HG02884 (cell line): ENCODE measurements at regions not wholly inside any gene's neighbourhood (a gene's known extent, or its start where the extent isn't known, plus 50 kb on each side); places are given as distances from the start of the nearest gene placed in this dataset.
"Not testable (repeated sequence)": the region's sequence is repeated elsewhere in the genome, so short reads cannot be mapped to it uniquely, and the experiment has no call there.

Experiments used
- ATAC-seq: cut with Tn5 transposase; IDR thresholded peaks from one replicate; pipeline ENCODE4 v1.9.1; 2021; ENCODE audit warnings: mild to moderate bottlenecking, moderate library complexity; ENCODE audit not compliant: unreplicated experiment

DNA sequence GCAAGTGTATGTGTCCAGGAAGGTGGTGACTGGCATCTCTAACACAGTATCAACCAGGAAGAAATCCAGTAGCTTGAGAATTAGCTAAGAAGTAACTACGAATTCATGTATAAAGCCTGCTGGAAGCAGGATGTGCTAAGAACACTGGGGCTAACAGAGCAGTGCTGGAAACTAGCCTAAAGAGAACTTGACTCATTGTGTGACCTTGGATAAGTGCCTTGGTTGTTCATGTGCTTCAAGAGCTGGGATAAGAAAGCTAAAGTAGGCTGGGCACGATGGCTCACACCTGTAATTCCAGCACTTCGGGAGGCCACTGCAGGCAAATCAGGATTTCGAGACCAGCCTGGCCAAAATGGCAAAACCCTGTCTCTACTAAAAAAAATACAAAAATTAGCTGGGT is 186.9 kb downstream of the RRAGC start:
- ATAC-seq = no peak

DNA sequence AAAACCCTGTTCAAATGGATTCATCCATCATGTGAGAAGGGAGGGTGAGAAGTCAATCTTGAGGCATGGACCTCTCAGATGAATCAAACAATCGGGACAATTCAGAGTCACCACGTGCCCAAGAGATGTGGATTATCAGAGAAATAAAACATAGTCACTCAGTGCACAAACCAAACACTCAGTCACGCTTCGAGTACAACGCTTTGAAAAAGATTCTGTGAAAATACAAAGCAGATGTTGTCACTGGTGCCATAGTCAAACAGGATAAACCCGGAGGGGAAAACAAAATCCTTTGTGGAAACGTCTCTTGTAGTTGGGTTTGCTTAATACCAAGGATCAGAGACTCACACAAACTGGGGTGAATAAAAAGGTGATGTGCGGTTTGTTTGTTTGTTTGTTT is 188.4 kb downstream of the RRAGC start:
- ATAC-seq = no peak

DNA sequence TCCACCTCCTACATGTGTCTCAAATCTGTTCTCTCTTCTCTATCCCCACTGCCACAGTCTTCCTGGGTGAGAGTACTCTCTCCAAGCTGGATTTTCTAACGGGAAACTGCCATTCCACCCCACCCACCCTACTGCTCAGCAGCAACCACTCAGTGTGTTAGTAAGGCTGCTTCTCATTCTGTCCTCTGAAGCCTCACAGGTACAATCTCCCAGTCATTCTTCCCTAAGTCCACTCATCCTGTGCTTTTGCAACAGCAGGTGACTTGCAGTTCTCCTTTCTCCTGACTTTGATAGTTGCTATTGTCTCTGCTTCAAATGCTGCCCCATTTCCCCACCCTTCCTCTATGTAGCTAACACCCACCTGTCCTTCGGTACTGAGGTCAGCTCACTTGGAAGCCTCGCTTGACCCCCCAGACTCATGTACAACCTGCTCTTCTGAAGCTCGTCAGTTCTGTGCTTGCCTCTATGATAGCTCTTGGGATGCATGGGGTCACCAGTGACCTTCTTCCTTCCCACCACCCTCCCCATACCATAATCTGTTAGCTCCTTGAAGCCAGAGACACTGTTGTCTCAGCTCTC is 188.9 kb downstream of the RRAGC start:
- no peak for ATAC-seq

DNA sequence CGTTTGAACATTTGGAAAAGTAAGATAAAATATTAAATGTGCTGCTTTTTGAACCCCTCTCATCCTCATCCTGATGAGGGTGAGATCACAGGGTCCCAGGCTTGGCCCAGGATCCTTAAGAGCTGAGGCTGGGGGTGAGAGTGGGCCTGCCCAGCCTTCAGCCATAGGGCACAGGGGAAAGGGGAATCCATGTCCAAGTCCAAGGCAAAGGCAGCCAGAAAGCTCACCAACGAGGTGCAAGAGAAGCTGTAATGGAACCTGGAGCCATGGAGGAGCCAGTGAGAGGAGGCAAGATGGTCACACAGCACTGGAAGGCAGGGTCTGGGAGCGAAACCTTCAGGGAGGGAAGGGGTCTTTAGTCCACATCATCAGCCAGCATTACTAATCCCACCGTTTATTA is 191.9 kb downstream of the RRAGC start:
- ATAC-seq = no peak

DNA sequence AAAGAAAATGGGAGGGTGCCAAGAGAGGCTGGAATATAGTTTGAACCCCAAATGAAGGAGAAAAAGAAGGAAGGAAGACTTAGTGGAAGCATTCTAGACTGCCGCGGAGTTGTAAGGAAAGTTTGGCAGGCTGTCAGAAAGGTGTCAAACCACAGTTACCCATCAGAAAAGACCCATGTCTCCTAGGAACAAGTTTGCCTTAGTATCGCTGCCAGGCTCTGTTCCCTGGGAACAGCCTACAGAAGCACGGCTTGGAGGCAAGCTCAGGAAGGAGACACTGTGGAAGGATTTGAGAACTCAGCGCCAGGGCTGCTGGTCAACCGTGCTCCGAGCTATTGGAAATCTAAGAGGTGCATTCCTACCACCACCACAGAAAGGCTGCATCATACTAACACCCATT is 197.4 kb downstream of the RRAGC start:
- no peak for ATAC-seq

DNA sequence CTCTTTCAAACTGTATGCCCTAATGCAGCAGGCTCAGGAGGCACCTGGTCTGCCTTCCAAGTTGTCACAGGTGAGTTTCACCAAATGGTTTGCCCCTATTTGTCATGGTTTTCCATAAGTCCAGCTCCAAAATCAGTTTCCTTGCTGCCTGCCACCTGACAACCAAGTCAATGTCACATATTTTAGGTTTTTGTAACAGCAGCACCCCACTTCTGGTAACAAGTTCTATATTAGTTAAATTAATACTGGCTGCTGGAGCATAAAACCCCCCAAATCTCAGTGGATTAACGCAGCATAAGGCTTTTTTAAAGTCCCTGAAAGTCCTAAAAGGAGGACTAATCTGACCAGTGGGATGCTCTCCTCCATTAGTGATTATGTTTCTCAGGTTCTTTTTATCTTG is 200.7 kb downstream of the RRAGC start:
- ATAC-seq = no peak

DNA sequence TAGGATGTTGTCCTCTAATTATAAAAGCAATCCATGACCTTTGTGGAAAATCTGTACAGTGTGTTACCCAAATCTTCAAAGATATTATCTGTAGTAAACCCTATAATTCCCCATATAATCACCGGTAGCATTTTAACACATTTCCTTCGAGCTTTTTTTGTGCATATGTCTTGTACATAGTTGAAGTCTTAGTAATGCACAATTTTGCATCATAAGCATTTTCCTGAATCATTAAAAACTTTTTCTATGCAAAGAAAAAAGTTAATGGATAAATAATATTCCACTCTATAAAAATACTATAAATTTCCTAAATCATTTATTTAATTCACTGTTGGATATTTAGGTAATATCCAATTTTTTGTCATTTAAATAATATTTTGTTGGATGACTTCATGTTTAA is 201.7 kb downstream of the RRAGC start:
- no peak for ATAC-seq

DNA sequence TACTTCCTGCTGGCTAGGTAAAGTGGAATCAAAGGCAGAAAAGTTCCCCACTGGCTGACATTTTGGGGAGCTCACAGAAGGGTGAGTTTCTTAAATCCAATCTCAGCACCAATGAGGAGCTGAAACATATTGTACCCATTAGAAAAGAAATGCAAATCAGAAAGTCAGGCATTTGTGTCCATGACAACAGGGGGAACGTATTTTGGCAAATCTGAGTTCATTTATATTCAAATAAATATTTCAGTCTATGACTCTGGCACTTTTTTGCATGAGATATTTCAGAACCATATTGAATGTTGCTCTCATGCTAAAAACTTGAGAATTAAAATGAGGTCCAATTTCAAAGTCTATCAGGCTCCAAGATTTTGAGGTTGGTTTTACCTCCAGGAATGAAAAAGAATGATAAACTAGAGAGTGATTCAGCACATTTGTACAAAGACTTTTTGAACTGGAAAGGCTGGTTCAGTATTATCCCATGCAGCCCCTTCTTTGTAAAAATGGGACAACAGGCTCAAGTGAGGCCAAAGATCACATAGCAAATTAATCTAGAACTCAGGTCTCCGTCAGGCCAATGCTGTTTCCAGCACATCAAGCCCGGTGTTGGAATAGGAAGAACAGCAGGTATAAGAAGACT is 202.2 kb downstream of the RRAGC start:
- ATAC-seq = no peak

DNA sequence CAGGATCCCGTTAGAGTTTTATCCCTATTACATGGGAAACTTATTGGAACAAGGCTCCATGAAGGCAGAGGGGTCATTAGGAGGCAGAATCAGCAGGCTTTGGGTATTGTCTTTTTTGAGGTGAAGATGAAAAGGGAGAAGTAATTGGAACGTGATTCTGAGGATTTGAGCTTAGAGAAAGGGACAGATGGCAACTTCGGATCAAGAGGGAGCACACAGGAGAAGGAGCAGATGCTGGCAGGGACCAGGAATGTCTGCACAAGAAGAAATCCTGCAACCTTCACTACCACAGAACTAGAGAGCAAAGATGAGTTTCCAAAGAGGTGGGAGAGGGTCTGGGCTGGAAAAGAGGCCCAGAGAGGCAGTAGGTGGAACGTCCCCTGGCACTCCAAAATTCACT is 202.8 kb downstream of the RRAGC start:
- no peak for ATAC-seq

DNA sequence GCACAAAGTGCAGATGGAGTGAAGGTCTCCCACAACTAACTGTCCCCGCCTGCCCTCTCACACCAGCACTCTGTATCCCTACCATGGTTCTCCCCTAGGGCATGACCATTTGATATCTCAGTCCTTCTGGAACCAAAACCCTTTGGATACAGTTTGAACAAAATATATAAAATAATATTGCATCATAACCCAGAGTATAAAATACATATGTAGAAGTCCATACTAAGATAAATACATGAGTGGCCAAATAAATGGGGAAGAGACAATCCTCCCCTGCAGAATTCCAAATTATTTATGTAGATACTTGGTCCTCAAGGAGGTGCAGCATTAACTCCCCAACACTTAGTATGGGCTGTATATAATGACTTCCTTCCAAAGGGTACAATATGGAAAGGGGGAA is 207.4 kb downstream of the RRAGC start:
- no peak for ATAC-seq

DNA sequence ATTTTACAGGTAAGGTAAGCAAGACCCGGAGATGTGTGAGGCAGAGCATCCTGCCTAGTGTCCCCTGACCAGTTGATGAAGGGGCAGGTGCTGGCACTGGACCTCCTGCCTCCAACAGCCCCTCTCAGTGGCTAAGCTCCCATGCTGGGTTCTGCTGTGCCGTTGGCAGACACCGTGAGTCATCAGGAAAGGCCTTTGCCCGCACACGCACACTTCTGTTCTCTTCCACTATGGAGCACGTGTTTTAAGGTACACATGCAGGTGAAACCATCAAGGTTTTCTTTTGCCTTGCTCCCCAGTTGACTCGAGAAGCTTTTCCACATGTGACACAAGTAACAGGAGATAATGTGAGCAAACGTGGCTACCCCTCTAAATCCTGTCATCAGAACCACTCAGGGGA is 207.9 kb downstream of the RRAGC start:
- no peak for ATAC-seq

DNA sequence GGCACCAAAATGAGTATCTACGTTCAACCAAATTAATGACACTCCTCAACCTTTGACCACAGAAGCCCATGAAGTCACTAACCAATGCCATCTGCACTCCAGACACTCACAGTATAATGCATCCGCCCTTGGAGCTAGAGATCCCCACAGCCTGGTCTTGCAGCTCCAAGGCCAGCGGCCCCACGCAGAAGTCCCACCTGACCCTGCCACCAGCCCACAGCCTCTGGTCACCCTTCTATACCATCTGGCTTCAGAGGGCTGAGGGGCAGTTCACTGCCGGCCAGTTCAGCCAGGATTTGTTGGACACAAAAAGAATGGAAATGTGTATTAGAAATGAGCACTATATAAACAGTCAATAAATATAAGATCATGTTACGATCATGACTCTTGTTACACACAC is 211.2 kb downstream of the RRAGC start:
- ATAC-seq = no peak

DNA sequence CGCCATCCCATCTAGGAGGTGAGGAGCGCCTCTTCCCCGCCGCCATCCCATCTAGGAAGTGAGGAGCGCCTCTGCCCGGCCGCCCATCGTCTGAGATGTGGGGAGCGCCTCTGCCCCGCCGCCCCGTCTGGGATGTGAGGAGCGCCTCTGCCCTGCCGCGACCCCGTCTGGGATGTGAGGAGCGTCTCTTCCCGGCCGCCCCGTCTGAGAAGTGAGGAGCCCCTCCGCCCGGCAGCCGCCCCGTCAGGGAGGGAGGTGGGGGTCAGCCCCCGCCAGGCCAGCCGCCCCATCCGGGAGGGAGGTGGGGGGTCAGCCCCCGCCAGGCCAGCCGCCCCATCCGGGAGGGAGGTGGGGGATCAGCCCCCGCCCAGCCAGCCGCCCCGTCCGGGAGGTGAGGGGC is 212.2 kb downstream of the RRAGC start:
- ATAC-seq = not testable (repeated sequence)

DNA sequence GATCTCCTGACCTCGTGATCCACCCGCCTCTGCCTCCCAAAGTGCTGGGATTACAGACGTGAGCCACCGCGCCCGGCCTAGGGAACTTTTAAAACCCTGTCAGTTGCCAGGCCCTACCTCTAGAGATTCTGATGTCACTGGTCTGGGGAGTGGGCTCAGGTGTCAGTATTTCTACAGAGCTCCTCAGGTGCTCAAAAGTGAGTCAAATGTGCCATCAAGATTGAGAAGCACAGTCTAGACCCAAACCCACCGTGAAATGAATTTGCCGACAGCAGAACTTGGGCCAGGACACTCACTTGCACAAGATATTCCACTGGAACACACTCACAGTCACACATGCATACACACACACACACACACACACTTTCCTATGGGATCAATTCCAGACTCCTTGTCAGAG is 215.5 kb downstream of the RRAGC start:
- no peak for ATAC-seq

DNA sequence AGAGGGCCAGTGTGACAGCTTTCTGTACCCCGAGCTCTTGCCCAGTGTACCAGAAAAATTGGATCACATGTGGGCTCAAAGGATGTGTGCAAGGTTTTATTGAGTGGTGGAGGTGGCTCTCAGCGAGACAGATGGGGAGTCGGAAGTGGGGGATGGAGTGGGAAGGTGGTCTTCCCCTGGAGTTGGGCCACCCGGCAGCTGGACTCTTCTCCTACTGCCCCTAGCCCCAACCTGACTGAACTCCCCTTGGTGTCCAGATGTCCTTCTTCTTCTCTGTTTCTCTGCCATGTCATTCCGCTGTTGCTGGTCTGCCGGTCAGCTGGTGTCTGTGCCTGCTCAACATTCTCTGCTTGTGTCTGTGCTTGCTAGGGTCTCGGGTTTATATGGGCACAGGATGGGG is 217.9 kb downstream of the RRAGC start:
- no peak for ATAC-seq

DNA sequence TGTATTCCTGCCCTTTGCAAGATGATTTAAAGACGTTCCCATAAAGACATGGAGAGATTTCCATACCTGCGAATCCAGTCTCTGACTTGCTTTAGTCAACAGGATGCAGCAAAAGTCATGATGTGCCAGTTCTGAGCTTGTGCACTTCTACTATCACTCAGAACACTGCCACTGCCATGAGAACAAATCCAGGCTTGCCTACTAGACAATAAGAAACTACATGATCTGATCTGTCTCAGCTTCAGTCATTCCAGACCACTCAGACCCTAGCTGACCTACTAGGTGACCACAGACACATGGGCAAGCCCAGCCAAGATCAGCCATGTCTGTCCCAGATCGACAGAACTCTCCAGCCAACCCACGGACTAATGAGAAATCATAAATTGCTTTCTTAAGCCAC is 219.2 kb downstream of the RRAGC start:
- no peak for ATAC-seq

DNA sequence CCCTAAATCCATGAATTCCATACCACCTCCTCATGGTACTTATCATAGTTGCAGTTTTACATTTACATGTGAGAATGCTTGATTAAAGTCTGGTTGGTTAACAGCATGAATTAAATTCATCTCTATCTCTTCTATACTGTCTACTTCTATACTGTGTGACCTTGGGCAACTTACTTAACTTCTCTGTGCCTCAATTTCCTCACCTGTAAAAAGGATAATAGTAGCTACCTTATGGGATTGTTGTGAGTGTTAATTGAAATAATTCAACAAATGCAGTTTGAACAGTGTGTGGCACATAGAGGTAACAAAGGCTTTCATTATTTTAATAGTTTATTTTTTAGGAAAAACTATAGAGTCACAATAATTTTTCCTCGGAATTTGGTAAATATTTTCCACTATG is 231.3 kb downstream of the RRAGC start:
- no peak for ATAC-seq

DNA sequence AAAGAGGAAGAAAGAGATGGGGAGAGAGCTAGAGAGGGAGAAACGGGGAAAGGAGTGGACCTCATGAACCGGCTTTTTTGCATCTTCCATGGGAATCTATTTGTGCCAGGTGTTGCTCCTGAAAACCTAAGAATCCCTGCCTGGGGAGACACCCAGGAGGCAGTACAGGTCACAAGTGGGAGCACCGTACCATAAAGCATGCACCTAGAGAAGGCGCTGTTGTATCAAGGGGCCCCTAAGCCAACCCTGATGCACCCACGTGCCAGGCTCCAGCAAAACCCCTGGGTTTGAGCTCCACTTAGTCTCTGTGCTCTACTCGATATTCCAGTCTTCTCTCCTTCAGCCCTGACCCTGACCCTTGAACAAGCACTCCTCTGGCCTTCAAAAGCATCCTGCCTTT is 233.6 kb downstream of the RRAGC start:
- no peak for ATAC-seq

DNA sequence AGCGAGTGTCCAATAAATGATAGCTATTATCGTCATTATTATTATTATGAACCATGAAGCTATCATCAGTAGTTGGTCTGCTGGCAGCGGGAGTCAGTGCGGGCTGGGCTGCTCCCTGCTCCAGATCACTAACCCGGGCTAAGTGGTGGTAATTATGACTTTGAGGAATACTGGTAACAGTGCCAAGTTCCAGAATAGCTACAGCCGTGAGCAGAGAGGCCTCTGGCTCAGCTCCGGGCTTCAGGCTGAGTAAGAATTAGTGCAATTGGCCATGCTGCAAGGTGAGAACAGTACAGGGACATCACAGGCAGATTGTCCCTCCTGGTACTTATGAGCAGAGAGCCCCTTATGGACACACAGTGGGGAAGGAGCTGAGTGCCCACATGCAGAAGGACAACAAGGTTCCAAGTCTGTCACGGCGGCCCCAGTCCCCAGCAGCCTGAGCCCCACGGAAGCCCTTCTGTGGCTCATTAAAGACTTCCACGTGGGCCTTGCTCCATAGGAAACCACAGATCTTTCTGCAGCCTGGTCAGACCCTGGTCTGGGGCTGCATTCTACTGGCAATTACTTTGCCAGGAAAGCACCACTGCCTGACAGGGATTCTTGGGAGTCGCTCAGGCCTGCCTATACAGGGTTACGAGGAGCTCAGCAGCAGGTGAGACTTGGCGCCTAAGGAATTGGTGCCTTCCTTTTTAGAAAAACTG is 235.1 kb downstream of the RRAGC start:
- ATAC-seq = no peak

DNA sequence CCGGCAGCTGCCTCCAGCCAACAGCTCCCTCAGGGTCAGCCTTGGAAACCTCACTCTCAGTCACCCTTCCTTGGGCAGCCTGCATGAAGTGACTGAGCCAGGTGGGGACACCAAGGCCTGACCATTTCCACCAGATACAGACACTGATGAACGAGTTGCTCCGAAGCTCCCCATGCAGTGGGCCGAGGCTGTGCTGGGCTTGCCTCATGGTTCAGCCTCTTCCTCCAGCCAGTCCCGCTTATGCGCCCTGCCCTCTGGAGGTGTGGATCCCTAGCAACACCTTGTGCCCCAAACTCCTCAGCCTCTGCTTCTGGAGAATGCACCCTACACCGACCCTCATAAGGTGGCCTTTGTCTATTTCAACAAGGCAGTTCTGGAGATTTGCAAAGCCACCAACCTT is 236.0 kb downstream of the RRAGC start:
- ATAC-seq = no peak

DNA sequence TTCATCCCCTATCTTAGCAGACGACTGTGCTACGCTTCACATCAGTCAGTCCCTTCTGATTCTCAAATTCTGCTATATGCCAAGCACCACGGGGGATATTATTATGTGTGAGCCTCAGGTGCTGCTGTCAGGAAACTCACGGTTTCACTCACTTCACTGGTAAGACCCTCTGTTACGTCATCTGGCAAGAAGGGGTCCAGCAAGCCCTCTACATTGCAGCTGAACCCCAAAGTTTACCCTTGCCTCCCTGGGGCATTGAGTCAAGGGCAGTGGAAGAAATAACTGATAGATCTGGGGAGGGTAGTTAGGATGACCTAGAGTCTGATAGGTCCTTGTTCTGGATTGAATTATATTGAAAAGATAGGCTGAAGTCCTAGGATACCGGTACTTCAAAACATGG is 237.4 kb downstream of the RRAGC start:
- no peak for ATAC-seq

DNA sequence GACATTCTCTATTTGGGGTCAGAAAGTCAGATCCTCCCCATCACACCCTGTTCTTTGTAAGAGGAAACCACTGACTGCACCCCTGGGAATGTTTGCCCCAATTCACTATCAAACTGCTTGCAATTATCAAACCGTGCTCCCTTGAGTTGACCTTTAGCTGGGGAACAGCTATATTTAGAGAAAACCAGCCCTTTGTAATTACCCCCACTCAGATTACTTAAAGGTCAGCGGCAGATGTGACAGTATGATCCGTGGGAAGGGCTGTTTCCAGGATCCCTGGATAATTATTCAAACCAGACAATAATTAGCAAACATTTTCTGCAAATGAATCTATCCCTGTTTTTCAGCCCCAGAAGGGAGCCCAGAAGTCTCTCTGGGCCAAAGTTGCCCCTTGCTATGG is 242.7 kb downstream of the RRAGC start:
- ATAC-seq = no peak

DNA sequence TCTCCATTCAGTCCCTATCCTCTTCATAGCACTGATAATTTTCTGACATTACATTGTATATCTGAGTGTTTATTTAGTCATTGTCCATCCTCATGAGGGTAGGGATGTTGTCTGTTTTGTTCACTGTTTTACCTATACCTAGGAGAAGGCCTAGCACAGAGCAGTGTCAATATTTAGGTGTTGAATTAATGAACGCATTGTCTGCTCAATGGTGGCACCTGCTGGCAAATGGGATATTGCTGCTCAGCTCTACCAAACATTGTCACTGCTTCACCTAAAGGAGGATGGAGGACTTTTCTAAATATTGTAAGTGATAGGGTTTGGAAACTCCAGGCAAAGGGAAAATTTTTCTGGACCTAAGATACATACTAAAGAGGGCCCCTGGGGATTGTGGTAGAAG is 243.9 kb downstream of the RRAGC start:
- no peak for ATAC-seq
